Tibial nerve (tissue), 4 donors: ENCODE measurements at regions not wholly inside any gene's neighbourhood (a gene's known extent, or its start where the extent isn't known, plus 50 kb on each side); places are given as distances from the start of the nearest gene placed in this dataset.

Source experiments
- DNase-seq, 2 donors: peaks; one replicate each; pipeline ENCODE4 v3.0.0-alpha.2; 2019; ENCODE audit warnings: low spot score in 2 of 2
- H3K27ac ChIP-seq, 4 donors: fragments of 200-600 bp; sonication (generic) in 3 of 4; one replicate each; pipeline ENCODE4 v1.5.1; 2017 to 2019; ENCODE audit warnings: mild to moderate bottlenecking in 1 of 4
- H3K27me3 ChIP-seq, 2 donors: fragments of 200-600 bp; sonication (generic) in 1 of 2; one replicate each; pipeline versions ENCODE4 v1.5.1 to v1.6.0; 2017 to 2019
- H3K36me3 ChIP-seq, 3 donors: fragments of 200-600 bp; sonication (generic); one replicate each; pipeline ENCODE4 v1.5.1; 2018 to 2019
- H3K4me1 ChIP-seq, 4 donors: fragments of 200-600 bp; sonication (generic) in 3 of 4; one replicate each; pipeline ENCODE4 v1.5.1; 2017 to 2019
- H3K4me3 ChIP-seq, 4 donors: fragments of 200-600 bp; sonication (generic) in 3 of 4; one replicate each; pipeline ENCODE4 v1.5.1; 2017 to 2019; ENCODE audit warnings: mild to moderate bottlenecking in 1 of 4, moderate library complexity in 1 of 4
- H3K9me3 ChIP-seq, 4 donors: fragments of 200-600 bp; sonication (generic) in 3 of 4; one replicate each; pipeline ENCODE4 v1.5.1; 2017 to 2019
- CTCF ChIP-seq, 5 experiments: fragments of 200-600 bp in 3 of 5; fragments of 450-650 bp in 2 of 5; sonication (generic) in 3 of 5; IDR thresholded peaks; one replicate each; pipeline ENCODE4 v1.5.1; 2016 to 2019; ENCODE audit warnings: antibody characterized with exemption in 5 of 5, mild to moderate bottlenecking in 3 of 5, moderate library complexity in 2 of 5
- EP300 ChIP-seq, 2 donors: sonication (generic); formaldehyde crosslinking; IDR thresholded peaks; one replicate each; pipeline ENCODE4 v1.6.1; 2017; ENCODE audit warnings: antibody characterized with exemption in 2 of 2, mild to moderate bottlenecking in 1 of 2
- POLR2A ChIP-seq, 2 donors: fragments of 450-650 bp; IDR thresholded peaks; one replicate each; pipeline ENCODE4 v1.6.1; 2017; ENCODE audit warnings: antibody characterized with exemption in 2 of 2, mild to moderate bottlenecking in 2 of 2, moderate library complexity in 2 of 2
- WGBS, 2 donors: methylation state at CpG; one replicate each; pipeline ENCODE4 v1.1.5; 2018; 5-methylcytosine and 5-hydroxymethylcytosine counted together

DNA sequence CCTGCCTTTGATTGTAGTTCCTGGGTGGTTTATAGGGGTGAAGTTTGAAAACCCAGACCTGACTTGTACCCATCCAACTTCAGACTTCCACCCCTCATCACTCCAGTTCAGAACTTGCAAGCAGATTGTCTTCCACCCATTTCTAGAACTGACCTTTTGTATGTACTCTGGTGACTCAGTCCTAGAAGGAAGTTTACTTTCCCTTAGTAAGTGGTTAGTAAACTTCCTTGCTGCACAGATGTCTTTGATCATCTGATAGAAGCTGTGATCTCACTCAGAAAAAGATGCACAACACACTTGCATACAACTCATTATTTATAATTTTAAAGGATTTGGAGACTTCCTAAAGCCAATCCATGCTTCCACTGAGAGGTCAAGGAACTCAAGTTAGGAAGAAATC, 368.0 kb downstream of the MFSD1 start:
- Histone ChIP-seq H3K4me1 (no peaks in the 10 kb centered on the region), H3K27me3 (no peaks in the 10 kb centered on the region), H3K36me3 (no peaks in the 10 kb centered on the region), H3K4me3 (no peak overlapping the region), H3K27ac (no peak overlapping the region), H3K9me3 (no peaks in the 10 kb centered on the region)
- DNase-seq, result no peak
- no peak for TF ChIP-seq EP300 (IDR thresholded peaks at IDR 0.05)

- Histone ChIP-seq H3K36me3 (no peaks in the 10 kb centered on the region), H3K9me3 (no peaks in the 10 kb centered on the region), H3K4me3 (no peak overlapping the region), H3K27ac (no peak overlapping the region), H3K27me3 (no peaks in the 10 kb centered on the region), H3K4me1 (no peaks in the 10 kb centered on the region)
- TF ChIP-seq CTCF (IDR thresholded peaks at IDR 0.05) (no peak), POLR2A (IDR thresholded peaks at IDR 0.05) (no peak), EP300 (IDR thresholded peaks at IDR 0.05) (no peak)
- DNase-seq, result no peak
- WGBS, 2 donors, result 76 to 78% methylated on average over 4 of the region's 4 CpGs
These were observed 368.7 kb downstream of the MFSD1 start for GRCh38 chr3:159170436-159171003.

DNA sequence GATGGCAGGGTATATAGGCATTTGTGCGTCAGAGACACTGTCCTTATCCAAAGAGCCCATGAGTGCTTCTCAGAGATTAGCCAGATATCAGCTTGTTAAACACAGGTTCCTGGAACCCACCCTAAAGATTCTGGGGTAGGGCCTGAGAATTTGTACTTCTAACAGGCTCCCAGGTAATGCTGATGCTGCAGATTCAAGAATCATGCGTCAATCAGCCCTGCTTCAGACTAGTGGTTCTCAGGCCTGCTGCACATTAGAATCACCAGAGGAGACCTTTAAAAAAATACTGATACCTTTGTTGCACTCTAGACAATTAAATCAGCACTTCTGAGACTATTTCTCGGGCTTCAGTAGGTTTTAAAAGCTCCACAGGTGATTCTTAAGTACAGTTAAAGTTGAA, 369.5 kb downstream of the MFSD1 start:
- Histone ChIP-seq H3K36me3 (no peaks in the 10 kb centered on the region), H3K4me1 (no peaks in the 10 kb centered on the region), H3K4me3 (no peak overlapping the region), H3K27ac (no peak overlapping the region), H3K9me3 (no peaks in the 10 kb centered on the region), H3K27me3 (no peaks in the 10 kb centered on the region)
- 56 to 78% methylated on average over 3 of the region's 3 CpGs for WGBS, 2 donors
- TF ChIP-seq EP300 (IDR thresholded peaks at IDR 0.05) (no peak), POLR2A (IDR thresholded peaks at IDR 0.05) (no peak), CTCF (IDR thresholded peaks at IDR 0.05) (no peak)
- no peak for DNase-seq

DNA sequence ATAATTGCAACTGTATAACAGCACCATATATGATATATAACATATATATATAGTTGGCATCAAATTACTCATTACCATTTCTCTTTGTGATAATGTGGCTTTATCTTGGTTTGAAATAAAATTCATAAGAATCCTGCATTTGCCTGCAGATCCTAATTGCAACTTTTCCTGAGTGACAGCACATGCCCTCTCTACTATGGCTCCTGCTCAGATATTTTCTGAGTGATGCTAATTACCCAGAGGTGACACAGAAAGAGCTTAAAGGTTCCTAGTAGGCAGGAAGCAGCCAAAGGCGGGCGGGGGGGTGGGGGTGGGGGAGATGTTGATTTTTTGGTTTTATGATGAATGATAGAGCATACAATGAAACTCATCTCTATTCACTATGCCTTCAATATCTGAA, 370.6 kb downstream of the MFSD1 start:
- WGBS, 2 donors, result 80 to 83% methylated on average over 2 of the region's 2 CpGs
- H3K27me3 ChIP-seq, result no peaks in the 10 kb centered on the region
- no peaks in the 10 kb centered on the region for H3K36me3 ChIP-seq
- no peak for DNase-seq
- TF ChIP-seq POLR2A (IDR thresholded peaks at IDR 0.05), result no peak
- TF ChIP-seq EP300 (IDR thresholded peaks at IDR 0.05), result no peak
- no peaks in the 10 kb centered on the region for H3K4me1 ChIP-seq
- no peaks in the 10 kb centered on the region for H3K9me3 ChIP-seq
- no peak overlapping the region for H3K4me3 ChIP-seq
- H3K27ac ChIP-seq, result no peak overlapping the region

DNA sequence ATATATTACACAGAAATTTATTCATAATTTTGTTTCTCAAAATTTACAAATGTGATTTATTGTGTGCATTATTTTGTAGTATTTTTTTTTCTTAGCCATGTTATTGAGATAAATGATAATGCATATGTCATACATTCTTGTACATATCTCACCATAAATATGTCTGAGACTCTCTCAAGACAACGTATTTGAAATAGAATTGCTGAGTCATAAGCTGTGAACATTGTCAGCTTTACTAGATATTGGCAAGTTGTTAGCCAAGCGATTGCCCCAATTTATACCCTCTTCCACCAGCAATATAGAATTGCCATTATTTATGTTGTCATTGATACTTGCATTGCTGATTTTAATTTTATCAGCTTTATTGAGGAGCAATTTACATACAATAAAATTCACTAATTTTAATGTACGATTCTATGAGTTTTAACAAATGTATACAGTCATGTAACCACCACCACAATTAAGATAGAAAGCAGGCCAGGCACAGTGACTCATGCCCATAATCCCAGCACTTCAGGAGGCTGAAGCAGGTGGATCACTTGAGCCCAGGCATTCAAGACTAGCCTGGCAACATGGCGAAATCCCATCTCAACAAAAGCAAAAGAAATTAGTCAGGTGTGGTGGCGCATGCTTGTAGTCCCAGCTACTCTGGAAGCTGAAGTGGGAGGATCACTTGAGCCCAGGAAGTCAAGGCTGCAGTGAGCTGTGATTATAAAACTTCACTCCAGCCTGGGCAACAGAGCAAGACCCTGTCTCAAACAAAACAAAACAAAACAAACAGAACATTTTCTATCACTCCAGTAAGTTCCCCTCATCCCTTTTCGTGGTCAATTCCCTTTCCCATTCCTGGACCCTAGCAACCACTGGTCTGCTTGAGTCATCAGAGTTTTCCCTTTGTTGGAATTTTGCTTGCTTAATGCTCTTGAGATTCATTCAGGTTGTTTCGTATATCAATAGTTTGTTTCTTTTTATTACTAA, 373.1 kb downstream of the MFSD1 start:
- Histone ChIP-seq H3K36me3 (no peaks in the 10 kb centered on the region), H3K4me1 (no peaks in the 10 kb centered on the region), H3K4me3 (no peak overlapping the region), H3K27ac (no peak overlapping the region), H3K27me3 (no peaks in the 10 kb centered on the region), H3K9me3 (no peaks in the 10 kb centered on the region)
- TF ChIP-seq EP300 (IDR thresholded peaks at IDR 0.05), result no peak
- no peak for TF ChIP-seq CTCF (IDR thresholded peaks at IDR 0.05)
- TF ChIP-seq POLR2A (IDR thresholded peaks at IDR 0.05), result no peak
- 65 to 71% methylated on average over 7 of the region's 7 CpGs for WGBS, 2 donors
- no peak for DNase-seq

DNA sequence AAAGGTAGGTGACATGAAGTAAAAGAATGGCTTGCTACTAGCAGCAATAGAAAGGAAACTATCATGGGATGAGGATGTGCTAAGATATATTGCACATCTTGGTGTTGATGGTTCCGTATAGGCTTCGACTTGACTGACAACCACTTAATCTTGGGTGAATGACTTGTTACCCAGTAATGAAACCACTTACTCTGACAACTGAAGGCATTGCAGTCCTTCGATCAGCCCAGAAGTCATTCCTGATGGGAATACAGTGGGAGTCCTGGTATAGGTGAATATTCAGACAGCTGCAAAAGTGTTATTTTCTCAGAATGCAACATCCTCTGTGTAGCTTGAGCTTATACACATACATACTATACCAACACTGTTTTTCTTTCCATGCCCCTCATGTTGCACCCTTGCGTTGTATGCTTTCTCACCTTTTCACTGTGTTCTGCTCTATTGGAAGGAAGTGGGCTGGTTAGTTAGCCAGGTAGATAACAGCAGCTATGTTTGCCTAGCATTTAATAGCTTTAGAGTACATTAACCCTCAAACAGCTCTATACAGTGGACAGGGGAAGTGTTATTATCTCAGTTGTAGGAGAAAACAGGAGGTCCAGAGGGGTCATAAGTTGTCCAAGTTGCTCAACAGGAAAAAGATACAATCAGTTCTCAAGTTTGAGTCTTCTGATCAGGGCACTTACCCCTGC, 376.5 kb downstream of the MFSD1 start:
- Histone ChIP-seq H3K36me3 (no peaks in the 10 kb centered on the region), H3K27me3 (no peaks in the 10 kb centered on the region), H3K27ac (no peak overlapping the region), H3K9me3 (no peaks in the 10 kb centered on the region), H3K4me3 (no peak overlapping the region), H3K4me1 (no peaks in the 10 kb centered on the region)
- no peak for DNase-seq
- TF ChIP-seq EP300 (IDR thresholded peaks at IDR 0.05) (no peak), CTCF (IDR thresholded peaks at IDR 0.05) (no peak), POLR2A (IDR thresholded peaks at IDR 0.05) (no peak)
- 93% methylated on average over 4 of the region's 4 CpGs for WGBS, 2 donors
